ENCODE measurements at regions not wholly inside any gene's neighbourhood (a gene's known extent, or its start where the extent isn't known, plus 50 kb on each side); places are given as distances from the start of the nearest gene placed in this dataset.
"Not testable (repeated sequence)": the region's sequence is repeated elsewhere in the genome, so short reads cannot be mapped to it uniquely, and the experiment has no call there.

DNA sequence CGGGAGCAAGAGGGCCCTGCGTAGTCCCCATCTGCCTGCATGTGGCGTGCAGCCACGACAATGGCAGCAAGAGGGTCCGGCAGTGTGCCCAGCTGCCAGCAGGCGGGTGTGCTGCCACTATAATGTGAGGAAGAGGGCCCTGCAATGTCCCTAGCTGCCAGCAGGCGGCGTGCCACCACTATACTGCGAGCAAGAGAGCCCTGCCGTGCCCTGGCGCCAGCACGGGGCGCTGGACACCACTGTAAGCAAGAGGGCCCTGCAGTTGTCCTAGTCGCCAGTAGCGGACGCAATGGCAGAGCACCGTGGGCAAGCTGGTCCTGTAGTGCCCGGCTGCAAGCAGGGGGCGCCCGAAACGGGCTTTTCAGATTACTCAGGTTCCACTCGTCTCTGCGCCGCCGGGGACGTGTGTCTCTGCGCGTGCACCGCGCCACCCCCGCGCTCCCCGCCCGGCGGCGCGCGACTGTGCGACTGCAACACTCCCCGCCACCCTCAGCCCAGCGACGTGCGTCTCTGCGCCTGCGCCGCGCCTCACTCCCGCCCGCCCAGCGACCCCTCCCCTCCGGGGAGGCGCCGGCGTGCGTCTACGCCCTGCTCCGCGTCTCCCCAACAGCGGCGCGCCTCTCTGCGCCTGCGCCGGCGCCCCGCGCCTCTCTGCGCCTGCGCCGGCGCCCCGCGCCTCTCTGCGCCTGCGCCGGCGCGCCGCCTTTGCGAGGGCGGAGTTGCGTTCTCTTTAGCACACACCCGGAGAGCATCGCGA, 159.4 kb upstream of the FRG2B start:
- DNase-seq: peak in 1 of 2 experiments; percentile 3

- not testable (repeated sequence) for DNase-seq
Measured at GRCh38 chr10:133785178-133785577, 158.6 kb upstream of the FRG2B start.

- DNase-seq: not testable (repeated sequence)
Measured at GRCh38 chr10:133765308-133765707, 138.7 kb upstream of the FRG2B start.

- not testable (repeated sequence) for DNase-seq
Measured at GRCh38 chr10:133764823-133765209, 138.2 kb upstream of the FRG2B start.

DNA sequence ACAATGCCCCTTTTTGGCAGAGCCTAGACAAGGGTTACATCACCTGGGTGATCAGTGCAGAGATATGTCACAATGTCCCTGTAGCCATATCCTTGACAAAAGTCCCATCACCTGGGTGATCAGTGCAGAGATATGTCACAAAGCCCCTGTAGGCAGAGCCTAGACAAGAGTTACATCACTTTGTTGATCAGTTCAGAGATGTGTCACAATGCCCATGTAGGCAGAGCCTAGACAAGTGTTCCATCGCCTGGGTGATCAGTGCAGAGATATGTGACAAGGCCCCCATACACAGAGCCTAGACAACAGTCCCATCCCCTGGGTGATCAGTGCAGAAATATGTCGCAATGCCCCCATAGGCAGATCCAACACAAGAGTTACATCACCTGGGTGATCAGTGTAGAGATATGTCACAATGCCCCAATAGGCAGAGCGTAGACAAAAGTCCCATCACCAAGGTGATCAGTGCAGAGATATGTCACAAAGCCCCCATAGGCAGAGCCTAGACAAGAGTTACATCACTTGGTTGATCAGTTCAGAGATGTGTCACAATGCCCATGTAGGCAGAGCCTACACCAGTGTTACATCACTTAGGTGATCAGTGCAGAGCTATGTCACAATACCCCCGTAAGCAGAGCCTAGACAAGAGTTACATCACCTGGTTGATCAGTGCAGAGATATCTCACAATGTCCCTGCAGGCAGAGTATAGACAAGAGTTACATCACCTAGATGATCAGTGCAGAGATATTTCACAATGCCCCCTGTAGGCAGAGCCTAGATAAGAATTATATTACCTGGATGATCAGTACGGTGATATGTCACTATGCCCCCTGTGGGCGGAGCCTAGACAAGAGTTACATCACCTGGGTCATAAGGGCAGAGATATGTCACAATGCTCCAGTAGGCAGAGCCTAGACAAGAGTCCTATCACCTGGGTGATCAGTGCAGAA, 137.6 kb upstream of the FRG2B start:
- not testable (repeated sequence) for DNase-seq

GRCh38 chr10:133763190-133763589, 136.6 kb upstream of the FRG2B start:
- not testable (repeated sequence) for DNase-seq

- not testable (repeated sequence) for DNase-seq
Measured at GRCh38 chr10:133753545-133753944, 127.0 kb upstream of the FRG2B start.

Data from activated CD4-positive, alpha-beta T cell treated with anti-CD3 and anti-CD28 coated beads, Interleukin-2, amount 50 U/mL, for 48 hours (primary cell).